Transverse colon (tissue), 4 donors: ENCODE measurements at regions not wholly inside any gene's neighbourhood (a gene's known extent, or its start where the extent isn't known, plus 50 kb on each side); places are given as distances from the start of the nearest gene placed in this dataset.

ENCODE experiments used
- POLR2AphosphoS5 ChIP-seq, 3 donors: sonication (generic); formaldehyde crosslinking; IDR thresholded peaks; one replicate each; pipeline ENCODE4 v1.6.1; 2016; ENCODE audit warnings: antibody characterized with exemption in 3 of 3
- TF ChIP-seq, protein P1 (sequence below), 5 experiments: fragments of 200-600 bp in 3 of 5; fragments of 450-650 bp in 2 of 5; sonication (generic) in 3 of 5; IDR thresholded peaks; 1 replicate in 2 of 5; 2 replicates in 3 of 5; pipeline ENCODE4 v1.5.1; 2016 to 2017; ENCODE audit warnings: antibody characterized with exemption in 5 of 5, inconsistent platforms in 3 of 5, mild to moderate bottlenecking in 2 of 5, moderate library complexity in 1 of 5

DNA sequence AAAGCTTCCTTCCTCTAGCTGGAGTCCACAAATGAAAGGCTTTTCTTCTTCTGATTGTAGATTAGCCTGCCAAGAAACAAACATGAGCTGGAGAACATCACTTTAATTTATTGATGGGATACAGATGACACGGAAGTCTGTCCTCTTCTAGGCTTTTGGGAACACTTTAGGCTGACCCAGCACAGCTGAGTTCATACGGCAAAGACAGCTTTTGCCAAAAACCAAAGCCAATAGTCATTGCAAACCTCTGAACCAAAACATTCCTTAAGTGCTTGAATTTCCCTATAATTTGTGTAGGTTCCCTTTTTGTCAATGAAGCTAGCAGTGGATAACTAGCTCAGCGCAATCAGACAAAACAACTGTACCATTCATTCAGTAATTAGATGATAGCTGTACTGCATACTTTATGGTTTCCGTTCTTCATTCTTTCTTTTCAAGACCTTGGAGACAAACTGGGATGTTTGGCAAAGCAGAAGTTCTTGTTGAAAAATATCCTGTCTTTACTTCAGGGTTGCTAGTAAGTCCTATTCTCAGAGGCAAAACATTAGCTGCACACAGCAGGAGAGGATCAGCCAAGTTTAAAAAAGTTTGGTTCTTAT is 95.7 kb upstream of the SPRY2 start:
- TF ChIP-seq POLR2AphosphoS5 (IDR thresholded peaks at IDR 0.05) = peak in 2 of 3 donors; percentile 34 to 39
- TF ChIP-seq, protein P1, sequence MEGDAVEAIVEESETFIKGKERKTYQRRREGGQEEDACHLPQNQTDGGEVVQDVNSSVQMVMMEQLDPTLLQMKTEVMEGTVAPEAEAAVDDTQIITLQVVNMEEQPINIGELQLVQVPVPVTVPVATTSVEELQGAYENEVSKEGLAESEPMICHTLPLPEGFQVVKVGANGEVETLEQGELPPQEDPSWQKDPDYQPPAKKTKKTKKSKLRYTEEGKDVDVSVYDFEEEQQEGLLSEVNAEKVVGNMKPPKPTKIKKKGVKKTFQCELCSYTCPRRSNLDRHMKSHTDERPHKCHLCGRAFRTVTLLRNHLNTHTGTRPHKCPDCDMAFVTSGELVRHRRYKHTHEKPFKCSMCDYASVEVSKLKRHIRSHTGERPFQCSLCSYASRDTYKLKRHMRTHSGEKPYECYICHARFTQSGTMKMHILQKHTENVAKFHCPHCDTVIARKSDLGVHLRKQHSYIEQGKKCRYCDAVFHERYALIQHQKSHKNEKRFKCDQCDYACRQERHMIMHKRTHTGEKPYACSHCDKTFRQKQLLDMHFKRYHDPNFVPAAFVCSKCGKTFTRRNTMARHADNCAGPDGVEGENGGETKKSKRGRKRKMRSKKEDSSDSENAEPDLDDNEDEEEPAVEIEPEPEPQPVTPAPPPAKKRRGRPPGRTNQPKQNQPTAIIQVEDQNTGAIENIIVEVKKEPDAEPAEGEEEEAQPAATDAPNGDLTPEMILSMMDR (IDR thresholded peaks at IDR 0.05) = no peak
